ENCODE measurements at regions not wholly inside any gene's neighbourhood (a gene's known extent, or its start where the extent isn't known, plus 50 kb on each side); places are given as distances from the start of the nearest gene placed in this dataset.

- Histone ChIP-seq H3K4me3 (ENCODE audit: low read depth in 1 of 3, low read length in 3 of 3) (no peak overlapping the region), H3K27me3 (ENCODE audit: control insufficient read depth in 4 of 4, insufficient read depth in 4 of 4, low read length in 3 of 4) (no peaks in the 10 kb centered on the region), H3K9me3 (ENCODE audit: control insufficient read depth in 4 of 4, low read length in 3 of 4) (no peaks in the 10 kb centered on the region), H3K27ac (ENCODE audit: low read depth in 1 of 2, low read length in 2 of 2) (no peak overlapping the region), H3K9ac (ENCODE audit: low read depth in 1 of 2, low read length in 2 of 2) (no peak overlapping the region), H3K4me1 (ENCODE audit: control insufficient read depth in 4 of 4, insufficient read depth in 4 of 4, low read length in 3 of 4) (no peaks in the 10 kb centered on the region), H3K36me3 (ENCODE audit: control insufficient read depth in 4 of 4, insufficient read depth in 3 of 4, low read depth in 1 of 4, low read length in 3 of 4) (no peaks in the 10 kb centered on the region)
- TF ChIP-seq FOXA1 (IDR thresholded peaks at IDR 0.05) (no peak), HNF4G (IDR thresholded peaks at IDR 0.05) (no peak), FOXA2 (IDR thresholded peaks at IDR 0.05) (no peak), GABPA (IDR thresholded peaks at IDR 0.05 in 1 of 2, conservative IDR thresholded peaks at IDR 0.05 in 1 of 2) (no peak), TAF1 (conservative IDR thresholded peaks at IDR 0.05) (no peak), HNF4A (conservative IDR thresholded peaks at IDR 0.05) (no peak), ZBTB33 (IDR thresholded peaks at IDR 0.05) (no peak), JUND (IDR thresholded peaks at IDR 0.05) (no peak), RAD21 (IDR thresholded peaks at IDR 0.05) (no peak)
- TF ChIP-seq, protein P1, sequence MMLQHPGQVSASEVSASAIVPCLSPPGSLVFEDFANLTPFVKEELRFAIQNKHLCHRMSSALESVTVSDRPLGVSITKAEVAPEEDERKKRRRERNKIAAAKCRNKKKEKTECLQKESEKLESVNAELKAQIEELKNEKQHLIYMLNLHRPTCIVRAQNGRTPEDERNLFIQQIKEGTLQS (IDR thresholded peaks at IDR 0.05), result no peak
- TF ChIP-seq, protein P2, sequence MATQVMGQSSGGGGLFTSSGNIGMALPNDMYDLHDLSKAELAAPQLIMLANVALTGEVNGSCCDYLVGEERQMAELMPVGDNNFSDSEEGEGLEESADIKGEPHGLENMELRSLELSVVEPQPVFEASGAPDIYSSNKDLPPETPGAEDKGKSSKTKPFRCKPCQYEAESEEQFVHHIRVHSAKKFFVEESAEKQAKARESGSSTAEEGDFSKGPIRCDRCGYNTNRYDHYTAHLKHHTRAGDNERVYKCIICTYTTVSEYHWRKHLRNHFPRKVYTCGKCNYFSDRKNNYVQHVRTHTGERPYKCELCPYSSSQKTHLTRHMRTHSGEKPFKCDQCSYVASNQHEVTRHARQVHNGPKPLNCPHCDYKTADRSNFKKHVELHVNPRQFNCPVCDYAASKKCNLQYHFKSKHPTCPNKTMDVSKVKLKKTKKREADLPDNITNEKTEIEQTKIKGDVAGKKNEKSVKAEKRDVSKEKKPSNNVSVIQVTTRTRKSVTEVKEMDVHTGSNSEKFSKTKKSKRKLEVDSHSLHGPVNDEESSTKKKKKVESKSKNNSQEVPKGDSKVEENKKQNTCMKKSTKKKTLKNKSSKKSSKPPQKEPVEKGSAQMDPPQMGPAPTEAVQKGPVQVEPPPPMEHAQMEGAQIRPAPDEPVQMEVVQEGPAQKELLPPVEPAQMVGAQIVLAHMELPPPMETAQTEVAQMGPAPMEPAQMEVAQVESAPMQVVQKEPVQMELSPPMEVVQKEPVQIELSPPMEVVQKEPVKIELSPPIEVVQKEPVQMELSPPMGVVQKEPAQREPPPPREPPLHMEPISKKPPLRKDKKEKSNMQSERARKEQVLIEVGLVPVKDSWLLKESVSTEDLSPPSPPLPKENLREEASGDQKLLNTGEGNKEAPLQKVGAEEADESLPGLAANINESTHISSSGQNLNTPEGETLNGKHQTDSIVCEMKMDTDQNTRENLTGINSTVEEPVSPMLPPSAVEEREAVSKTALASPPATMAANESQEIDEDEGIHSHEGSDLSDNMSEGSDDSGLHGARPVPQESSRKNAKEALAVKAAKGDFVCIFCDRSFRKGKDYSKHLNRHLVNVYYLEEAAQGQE (IDR thresholded peaks at IDR 0.05), result no peak
- TF ChIP-seq, protein P3, sequence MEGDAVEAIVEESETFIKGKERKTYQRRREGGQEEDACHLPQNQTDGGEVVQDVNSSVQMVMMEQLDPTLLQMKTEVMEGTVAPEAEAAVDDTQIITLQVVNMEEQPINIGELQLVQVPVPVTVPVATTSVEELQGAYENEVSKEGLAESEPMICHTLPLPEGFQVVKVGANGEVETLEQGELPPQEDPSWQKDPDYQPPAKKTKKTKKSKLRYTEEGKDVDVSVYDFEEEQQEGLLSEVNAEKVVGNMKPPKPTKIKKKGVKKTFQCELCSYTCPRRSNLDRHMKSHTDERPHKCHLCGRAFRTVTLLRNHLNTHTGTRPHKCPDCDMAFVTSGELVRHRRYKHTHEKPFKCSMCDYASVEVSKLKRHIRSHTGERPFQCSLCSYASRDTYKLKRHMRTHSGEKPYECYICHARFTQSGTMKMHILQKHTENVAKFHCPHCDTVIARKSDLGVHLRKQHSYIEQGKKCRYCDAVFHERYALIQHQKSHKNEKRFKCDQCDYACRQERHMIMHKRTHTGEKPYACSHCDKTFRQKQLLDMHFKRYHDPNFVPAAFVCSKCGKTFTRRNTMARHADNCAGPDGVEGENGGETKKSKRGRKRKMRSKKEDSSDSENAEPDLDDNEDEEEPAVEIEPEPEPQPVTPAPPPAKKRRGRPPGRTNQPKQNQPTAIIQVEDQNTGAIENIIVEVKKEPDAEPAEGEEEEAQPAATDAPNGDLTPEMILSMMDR (IDR thresholded peaks at IDR 0.05; ENCODE audit: low read depth, low read length, missing input control), result no peak
- TF ChIP-seq, protein P4, sequence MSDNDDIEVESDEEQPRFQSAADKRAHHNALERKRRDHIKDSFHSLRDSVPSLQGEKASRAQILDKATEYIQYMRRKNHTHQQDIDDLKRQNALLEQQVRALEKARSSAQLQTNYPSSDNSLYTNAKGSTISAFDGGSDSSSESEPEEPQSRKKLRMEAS (IDR thresholded peaks at IDR 0.05), result no peak
- 78% methylated on average over 1 of the region's 1 CpG for WGBS
- DNase-seq (ENCODE audit: low spot score), result no peak
Measured at GRCh38 chr10:76615049-76615448, 1022.6 kb downstream of the KCNMA1 start.
